GM21717 (cell line): ENCODE measurements at regions not wholly inside any gene's neighbourhood (a gene's known extent, or its start where the extent isn't known, plus 50 kb on each side); places are given as distances from the start of the nearest gene placed in this dataset.

Experiments
- ATAC-seq: cut with Tn5 transposase; IDR thresholded peaks from one replicate; pipeline ENCODE4 v1.9.1; 2021; ENCODE audit warnings: mild to moderate bottlenecking, moderate library complexity; ENCODE audit not compliant: unreplicated experiment

DNA sequence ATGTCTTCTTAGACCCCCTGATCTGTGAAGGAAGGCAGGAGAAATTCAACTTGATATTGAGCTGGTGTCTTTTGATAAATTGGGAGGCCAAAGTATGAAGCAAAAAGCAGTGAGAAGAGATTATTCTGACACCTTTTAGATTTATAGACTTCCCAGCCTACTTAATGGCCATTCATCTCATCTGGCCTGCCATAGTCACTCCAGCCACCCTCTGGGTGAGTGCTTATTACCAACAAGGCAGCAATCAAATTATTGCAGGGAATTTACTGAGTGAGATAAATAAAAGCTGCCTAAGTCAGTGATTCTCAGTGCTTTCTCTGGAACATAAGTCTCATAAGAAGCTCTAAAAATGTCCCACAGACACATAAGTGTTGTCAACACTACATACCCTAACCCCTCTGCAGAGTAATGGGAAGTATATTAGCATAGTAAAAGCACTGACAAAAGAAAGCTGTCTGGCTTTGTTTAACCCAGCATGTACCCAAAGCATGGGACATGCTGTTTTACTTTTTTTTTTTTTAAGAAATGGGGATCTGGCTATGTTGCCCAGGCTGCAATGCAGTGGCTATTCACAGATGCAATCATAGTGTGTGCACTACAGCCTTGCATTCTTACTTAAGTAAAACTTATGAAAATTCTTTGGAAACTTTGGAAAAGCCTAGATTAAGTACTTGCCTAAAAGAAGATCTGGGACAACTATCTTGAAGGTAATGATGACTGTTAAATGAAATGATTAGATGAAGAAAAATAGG, 725.3 kb downstream of the TUSC7 start:
- ATAC-seq = no peak

DNA sequence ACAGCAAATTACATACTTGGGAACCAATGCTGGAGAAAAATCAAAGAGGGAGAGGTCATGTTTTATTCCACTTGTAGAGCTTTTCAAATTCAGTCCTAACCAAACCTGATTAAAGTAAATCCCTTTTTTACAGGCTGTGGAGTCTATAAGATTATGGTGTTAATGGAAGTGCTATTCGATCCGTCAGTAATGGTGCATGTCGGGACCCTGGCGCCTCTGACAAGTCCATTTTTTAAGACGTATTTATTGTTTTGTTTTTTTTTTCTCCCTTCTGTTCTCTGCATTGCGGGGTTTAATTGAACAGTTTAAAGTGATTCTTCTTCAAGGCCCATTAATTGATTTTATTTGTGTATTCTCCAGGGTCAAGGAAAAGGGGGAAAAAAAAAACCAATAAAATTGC, 725.9 kb downstream of the TUSC7 start:
- no peak for ATAC-seq

DNA sequence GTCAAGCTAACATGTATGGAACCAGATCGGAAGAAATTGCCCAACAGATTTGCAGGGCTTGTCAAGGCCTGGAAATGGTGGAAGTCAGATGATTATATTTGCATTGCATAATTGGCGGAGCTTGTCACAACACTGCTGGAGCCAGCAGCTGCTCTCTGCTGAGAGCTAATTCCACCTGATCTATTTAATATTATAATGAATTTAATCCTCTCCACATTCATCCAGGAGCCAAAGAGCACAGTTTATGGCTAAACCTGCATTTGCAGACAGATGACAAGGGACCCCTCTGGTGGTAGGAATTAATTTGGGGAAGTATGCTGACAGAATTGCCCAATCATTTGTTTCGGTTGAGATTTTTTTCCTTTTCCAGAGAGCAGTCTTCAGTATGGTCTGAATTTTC, 730.2 kb downstream of the TUSC7 start:
- ATAC-seq = no peak

DNA sequence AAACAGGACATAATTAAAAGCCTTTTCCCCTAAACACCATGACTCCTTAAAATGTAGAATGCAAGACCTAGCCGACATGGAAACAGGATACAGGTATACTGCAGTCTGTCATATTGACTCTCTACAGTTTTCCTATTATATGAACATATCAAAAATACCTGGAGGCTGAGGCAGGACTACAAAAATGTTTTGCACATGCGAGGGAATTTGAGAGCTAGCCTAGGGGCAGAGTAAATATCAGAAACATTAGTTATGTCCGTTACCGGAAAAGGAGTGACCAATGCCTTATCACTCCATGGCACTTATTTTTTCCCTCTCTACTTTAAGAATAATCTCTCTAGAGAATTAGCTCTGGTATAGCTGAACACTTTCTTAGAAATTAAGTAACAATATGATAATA, 732.3 kb downstream of the TUSC7 start:
- ATAC-seq = no peak

DNA sequence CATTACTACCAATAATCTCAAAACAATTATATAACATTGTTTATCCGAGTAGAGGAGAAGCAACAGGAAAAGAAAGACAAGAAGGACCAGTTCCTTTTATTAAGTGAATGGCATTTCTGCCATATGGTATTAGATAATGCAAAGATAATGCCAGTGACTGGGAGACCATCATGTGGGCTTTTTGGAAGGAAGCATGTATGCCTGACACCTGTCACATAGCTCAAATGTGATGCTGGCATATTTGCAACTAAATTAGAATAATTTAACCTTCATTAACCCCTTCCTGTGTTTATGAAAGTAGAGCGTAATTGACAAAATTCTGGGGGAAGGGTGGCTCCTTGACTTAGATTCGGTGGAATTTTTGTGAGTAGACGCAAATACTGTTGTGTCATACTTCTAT, 733.0 kb downstream of the TUSC7 start:
- no peak for ATAC-seq

DNA sequence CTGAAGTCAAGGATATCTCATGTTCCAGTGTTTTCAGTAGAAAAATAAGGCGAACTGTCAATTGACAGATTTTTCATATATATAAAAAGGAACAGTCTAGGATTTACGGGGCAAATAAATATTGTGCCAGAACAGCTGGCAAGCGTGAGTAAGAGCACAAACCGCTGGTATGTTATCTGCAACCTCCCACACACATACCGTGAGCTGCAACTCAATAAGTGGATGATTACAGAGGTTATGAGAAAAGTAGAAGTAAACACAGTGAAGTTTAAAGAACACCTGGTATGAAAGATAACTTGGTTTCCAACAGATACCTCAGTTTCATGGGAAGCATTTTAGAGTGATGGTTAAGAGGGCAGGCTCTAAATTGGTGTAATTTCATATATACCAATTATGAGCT, 733.4 kb downstream of the TUSC7 start:
- no peak for ATAC-seq

DNA sequence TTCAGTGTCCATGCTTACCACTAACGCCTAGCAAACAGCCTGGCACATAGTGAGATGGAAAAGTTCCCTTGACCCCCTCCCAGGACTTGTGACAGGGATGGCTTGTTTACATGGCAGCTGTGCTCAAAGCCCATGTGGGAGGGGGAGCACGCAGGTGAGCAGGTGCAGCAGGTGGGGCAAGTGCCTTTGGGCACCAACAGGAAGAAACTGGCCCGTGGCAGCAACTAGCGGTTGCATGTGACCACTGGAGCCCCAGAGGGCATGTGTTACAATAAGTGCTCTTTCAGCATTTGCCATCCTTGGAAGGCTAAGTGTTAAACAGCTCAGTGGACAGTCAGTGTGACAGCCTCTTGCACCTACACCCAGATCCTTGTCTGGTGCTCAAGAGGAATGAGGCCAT, 734.6 kb downstream of the TUSC7 start:
- ATAC-seq = no peak

DNA sequence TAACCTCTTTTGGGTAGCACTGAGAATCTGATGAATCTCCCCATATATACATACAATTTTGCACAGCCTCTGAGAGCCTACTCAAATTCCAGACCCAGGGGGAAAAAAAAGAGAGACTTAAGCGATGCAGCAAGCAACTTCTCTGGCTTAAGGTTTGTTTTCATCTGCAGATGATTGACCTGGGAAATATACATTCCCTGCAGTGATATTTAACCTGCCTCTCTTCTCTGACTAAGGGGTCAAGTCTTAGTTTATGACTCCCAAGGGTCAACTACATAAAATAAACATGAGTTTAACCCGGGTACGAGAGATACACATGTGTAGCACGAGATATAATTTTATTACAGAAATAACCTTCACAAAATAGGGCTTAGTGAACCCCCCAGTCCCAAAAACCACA, 737.8 kb downstream of the TUSC7 start:
- no peak for ATAC-seq

DNA sequence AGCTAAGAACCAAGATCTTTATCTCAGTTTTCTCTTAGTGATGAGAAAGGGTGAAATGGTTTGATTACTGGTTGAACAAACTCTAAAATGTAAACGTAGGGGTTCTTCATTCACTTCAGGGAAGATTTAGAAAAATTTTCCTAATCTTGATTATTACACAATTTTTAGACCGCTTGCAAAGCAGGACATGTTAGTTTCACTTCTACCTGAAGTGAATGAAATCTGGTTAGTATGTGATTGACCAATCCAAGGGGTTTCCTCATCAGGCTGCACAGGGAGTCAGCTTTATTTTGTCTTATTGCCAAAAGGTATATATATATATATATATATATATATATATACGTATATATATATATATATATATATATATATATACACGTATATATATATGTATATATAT, 740.4 kb downstream of the TUSC7 start:
- no peak for ATAC-seq

DNA sequence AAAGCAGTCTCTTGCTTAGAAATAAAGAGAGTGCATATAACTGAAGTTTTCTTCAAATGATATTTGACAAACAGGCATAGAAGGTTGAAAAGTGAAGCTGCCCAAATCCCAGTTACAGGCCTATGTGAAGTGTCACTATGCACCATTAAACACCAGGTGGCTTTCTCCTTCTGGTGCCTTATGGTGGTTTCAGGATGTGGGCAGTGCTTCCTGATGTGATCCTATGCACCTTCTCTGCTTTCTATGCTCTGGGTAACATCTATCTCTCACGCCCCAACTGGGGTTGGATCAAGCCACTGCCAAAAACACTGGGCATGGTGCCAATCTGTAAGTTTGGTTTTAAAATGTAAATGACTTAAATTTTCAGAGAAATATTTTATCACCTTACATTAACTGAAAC, 744.7 kb downstream of the TUSC7 start:
- no peak for ATAC-seq

DNA sequence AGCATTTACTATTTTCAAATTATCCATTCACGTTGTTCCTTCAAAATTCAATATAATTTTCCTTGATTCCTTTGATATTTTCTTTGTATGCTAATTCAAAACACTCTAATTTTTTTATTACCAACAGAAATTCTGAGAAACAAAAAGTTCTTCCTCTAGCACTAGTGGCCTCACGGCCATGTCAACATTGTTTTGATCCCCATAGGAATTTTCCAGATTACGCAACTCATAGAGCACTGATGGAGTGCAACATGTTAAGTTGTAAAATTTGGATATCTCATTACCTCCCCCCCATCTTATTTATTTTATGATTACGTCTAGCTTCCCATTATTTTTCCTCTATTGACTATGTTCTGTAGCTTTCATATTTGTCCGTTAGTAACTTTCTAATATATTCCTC, 745.3 kb downstream of the TUSC7 start:
- no peak for ATAC-seq

DNA sequence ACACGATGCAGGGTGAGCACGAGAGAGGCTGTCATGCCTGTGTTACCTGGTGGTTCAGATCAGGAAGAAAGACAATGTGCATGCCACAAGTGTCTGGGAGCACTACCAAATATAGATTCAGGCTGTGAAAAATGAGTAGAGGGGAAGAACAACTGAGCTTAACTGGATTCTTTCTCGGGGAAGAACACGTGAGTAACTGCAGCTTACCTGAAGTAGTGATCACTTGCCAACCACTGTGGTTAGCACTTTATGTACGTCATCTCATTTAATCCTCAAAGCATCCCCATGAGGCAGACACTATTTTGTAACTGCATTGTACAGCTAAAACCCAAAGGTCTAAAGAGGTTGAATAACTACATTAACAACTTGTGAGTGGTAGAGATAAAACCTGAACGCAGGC, 746.2 kb downstream of the TUSC7 start:
- no peak for ATAC-seq

DNA sequence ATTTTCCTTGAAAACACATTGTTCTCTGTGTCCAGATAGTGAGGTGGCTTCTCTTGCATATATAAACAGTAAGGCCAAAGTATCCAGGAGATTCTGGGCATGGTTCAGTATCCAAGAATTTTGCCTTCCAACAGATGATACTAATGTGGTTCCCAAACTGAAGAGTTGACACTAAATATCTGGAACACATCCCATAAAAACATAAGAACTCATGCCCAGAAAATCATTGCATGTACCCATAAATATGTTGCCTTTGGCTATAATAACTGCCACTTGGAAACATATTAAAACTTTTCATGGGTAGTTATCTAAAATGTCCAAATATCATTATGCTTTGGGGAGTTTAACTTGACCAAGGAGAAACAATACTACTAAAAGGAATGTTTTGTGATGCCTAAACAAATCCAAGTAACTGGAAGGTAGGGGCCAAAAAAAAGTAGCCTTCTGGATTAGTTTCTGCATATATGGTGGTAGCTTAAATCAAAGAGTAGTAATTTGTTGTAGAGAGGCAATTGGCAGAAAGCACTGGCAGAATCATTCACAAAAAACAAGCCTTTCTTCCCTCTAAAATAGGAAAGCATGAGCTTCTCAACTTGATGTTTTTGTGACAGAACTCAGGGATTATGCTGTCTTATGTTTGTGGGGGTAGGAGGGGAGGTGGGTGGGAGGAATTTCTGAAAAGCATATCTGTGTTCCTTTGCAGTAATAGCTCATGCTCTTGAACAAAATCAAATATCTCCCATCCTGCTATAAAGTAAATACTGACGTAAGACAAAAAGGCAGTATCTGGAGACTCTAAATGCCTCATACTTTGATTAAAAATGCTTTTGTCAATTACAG, 753.9 kb downstream of the TUSC7 start:
- no peak for ATAC-seq

DNA sequence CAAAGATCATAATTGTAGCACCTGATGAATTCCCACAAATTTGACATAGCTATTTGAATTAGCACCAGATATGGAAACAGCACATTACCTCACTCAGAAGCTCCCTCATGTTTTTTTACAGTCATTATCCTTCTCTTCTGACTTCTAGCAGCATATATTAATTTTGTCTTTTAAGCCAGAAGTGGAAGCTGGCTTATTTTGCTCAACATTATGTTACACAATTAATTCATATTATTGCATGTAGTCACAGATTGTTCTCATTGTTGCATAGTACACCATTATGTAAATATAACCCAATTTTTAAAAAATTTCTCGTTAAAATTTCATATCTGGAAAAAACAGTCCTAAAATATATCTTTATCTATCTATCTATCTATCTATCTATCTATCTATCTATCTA, 762.3 kb downstream of the TUSC7 start:
- no peak for ATAC-seq

DNA sequence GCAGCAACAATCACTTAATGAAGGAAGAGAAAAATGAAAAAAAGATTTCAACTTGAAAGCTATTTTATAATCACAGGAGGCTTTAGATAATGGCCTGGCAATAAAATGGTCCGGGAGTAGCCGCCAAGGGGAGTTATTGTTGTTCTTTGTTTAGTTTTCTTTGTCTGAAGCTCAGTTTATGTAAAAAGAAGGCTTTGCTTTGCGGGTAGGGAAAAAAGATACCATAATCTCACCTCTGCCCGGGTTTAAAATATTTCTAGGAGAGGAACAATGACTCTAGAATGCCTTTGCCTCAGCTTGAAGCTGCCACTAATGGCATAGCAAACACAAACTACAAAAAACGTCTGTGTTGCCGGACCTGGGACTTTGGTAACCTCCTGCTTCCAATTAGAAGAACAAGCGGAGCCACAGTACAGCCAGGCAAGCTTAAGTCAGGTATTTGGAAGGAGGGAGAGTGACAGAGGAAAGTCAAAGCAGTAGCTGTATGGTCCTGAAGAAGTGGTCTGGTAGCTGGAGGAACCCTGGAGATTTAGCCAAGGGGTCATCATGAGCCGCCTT, 764.5 kb downstream of the TUSC7 start:
- no peak for ATAC-seq

DNA sequence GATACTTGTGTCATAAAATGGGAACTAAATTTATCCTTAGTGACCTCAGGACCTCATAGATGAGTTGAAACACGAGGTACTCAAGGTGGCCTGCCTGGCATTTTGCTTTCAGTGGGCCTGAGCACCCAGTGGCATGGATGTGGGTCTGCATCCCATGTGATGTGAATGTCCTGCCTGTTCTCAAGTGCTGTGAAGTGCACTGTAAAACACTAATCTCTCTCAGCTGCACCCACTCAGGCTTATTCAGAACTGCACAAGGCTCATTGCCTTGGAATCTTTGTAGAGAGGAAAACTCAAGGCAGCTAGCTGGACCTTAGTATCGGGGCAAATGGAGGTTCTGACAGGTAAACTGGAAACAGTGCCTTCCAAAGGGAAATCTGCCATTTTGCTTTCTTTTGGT, 767.0 kb downstream of the TUSC7 start:
- ATAC-seq = no peak

DNA sequence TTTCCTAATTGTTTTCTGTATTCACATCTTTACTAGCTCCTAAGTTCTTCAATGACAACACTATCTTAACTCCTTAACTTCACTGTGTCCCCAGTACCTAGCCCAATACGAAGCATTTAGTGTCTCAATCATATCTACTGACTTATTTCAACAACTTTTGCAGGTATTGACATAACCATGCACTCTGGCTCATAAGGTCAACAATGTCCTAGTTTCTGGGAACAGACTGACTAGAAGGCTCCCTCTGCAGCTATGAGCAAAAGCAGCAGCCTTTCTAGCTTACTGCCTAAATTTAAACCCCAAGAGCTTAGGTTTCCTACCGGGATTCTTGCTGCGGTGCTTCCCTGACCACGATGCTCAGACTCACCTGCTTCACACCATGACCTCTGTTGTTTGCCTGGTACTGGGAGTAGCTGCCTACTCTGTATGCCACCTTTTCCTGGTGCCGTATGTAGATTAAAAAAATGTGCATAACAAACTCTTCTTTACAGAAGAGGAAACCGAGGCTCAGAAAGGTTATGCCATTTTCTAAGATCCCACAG, 767.7 kb downstream of the TUSC7 start:
- ATAC-seq = no peak

DNA sequence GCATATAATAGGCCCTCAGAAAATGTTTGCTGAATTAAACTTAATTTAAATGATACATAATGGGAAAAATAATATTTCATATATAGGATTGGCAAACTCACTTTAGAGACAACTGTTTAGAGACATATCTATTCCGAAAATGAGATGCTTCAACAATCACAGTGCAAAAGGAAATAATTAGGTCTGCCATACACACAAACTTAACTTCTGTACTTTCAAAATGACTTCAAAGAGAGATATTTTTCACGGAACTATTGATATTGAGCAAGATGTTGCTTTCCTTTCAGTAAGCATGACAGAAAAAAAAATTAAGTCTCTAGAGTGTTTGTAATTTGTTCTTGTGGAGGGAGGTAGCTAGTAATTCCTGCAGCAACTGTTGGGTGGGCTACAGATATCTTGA, 769.5 kb downstream of the TUSC7 start:
- no peak for ATAC-seq

DNA sequence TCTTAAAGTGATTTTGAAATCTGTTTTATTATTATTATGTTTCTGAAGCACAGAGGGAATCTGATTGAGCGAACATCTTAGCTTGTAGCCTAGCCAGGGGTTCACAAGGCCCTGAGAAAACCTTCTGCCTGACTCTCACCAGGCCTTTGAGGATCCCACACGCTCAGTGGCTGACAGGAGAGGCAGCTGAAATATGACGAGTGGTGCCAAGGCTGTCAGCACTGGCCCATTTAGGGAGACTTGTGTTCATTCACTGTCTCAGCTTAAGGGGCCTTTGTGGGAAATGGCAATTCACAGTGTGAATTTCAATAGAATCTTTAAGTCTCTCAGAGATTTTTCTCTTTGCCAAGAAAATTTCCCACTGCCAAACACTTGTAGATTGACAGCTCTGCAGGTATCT, 770.9 kb downstream of the TUSC7 start:
- ATAC-seq = no peak

DNA sequence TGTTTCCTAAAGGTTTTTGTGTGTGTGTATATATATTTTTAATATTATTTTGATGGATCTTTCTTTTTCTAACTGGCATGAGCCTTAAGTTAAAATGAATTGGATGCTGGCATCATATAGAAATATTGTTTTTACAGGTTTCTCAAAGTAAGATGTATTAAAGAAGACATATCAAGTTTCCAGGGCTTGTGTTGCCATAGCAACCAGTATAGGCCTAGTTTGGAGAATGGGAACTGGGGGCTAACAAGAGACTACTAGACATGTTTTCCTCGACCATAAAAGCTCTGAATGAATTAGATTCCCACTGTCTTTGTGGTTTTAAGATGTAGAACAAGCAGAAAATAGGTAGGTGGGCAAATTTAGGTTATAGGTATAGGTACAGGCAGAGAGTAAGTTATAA, 771.4 kb downstream of the TUSC7 start:
- no peak for ATAC-seq

DNA sequence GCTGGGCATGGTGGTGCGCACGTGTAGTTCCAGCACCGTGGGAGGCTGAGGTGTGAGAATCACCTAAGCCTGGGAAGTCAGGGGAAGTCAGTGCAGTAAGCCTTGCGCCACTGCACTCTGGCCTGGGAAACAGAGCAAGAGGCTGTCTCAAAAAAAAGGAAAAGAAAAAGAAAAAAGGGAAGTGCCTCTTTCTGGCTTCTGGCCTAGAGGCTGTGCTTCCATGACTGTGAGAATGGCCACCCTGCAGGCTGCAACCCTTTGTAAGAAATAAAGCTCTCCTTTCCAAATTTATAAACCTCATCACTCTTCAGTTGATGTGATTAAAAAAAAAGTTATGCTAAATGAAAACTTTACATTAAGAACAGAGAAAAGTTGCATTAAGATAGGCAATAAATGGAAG, 774.3 kb downstream of the TUSC7 start:
- no peak for ATAC-seq

DNA sequence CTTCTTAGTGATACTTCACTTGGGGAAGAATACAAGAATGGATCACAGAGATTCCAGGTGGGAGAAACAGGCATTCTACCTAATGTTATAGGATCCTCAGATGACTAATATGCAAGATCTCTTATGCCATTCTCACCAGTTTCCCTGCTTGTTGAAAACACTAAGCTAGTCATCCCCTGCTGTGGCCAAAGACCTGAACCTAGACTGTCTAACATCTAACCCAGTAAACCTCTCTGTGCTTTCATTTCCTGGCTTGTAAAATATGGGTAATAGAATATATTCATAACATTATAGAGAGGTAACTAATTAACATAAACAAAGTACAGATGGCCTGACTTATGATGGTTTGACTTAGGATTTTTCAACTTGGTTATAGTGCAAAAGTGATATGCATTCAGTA, 776.3 kb downstream of the TUSC7 start:
- ATAC-seq = no peak
